Smooth muscle cell (in vitro differentiated cells): ENCODE measurements at regions not wholly inside any gene's neighbourhood (a gene's known extent, or its start where the extent isn't known, plus 50 kb on each side); places are given as distances from the start of the nearest gene placed in this dataset.

Experiments
- DNase-seq: peaks from one replicate; lab custom pipeline; 2025; ENCODE audit not compliant: unreplicated experiment; lab: John Stamatoyannopoulos, UW
- H2AFZ ChIP-seq: fragments of 200-600 bp; sonication (generic); 2 replicates; pipeline ENCODE4 v1.6.0; 2016; ENCODE audit warnings: antibody characterized with exemption, low read depth, mild to moderate bottlenecking
- H3F3A ChIP-seq: fragments of 200-600 bp; sonication (generic); 2 replicates; pipeline ENCODE4 v1.6.0; 2017; ENCODE audit warnings: antibody characterized with exemption, low read depth
- H3K27ac ChIP-seq: fragments of 200-600 bp; sonication (generic); 2 replicates; pipeline ENCODE4 v1.5.1; 2016; ENCODE audit warnings: low read depth, mild to moderate bottlenecking
- H3K27me3 ChIP-seq: fragments of 200-600 bp; sonication (generic); 2 replicates; pipeline ENCODE4 v1.6.1; 2016; ENCODE audit warnings: low read depth, mild to moderate bottlenecking
- H3K36me3 ChIP-seq: fragments of 200-600 bp; sonication (generic); 2 replicates; pipeline ENCODE4 v1.5.1; 2016; ENCODE audit warnings: low read depth
- H3K4me1 ChIP-seq: fragments of 200-600 bp; sonication (generic); 2 replicates; pipeline ENCODE4 v1.5.1; 2016; ENCODE audit warnings: low read depth
- H3K4me2 ChIP-seq: fragments of 200-600 bp; sonication (generic); 2 replicates; pipeline ENCODE4 v1.6.0; 2016; ENCODE audit warnings: mild to moderate bottlenecking
- H3K4me3 ChIP-seq: fragments of 200-600 bp; sonication (generic); 2 replicates; pipeline ENCODE4 v1.5.1; 2016; ENCODE audit warnings: mild to moderate bottlenecking
- H3K79me2 ChIP-seq: fragments of 200-600 bp; sonication (generic); 2 replicates; pipeline ENCODE4 v1.6.0; 2016; ENCODE audit warnings: low read depth, mild to moderate bottlenecking
- H3K9ac ChIP-seq: fragments of 200-600 bp; sonication (generic); 2 replicates; pipeline ENCODE4 v1.6.0; 2016; ENCODE audit warnings: low read depth
- H3K9me3 ChIP-seq: fragments of 200-600 bp; sonication (generic); replicated peaks from 2 replicates; pipeline ENCODE4 v1.5.1; 2016; ENCODE audit warnings: low read depth
- H4K20me1 ChIP-seq: fragments of 200-600 bp; sonication (generic); 2 replicates; pipeline ENCODE4 v1.6.0; 2016; ENCODE audit warnings: low read depth
- CTCF ChIP-seq: fragments of 200-600 bp; sonication (generic); IDR thresholded peaks from 2 replicates; pipeline ENCODE4 v1.5.1; 2017; ENCODE audit warnings: borderline replicate concordance, mild to moderate bottlenecking, antibody characterized with exemption; ENCODE audit not compliant: insufficient read depth, poor library complexity, severe bottlenecking
- WGBS: methylation state at CpG from one replicate; pipeline ENCODE4 v1.1.7; 2016; ENCODE audit warnings: low lambda C conversion rate; 5-methylcytosine and 5-hydroxymethylcytosine counted together

GRCh38 chr2:138922973-138923563 lies 142.9 kb upstream of the NXPH2 start:
- no peaks in the 10 kb centered on the region for H3F3A ChIP-seq
- H3K36me3 ChIP-seq: no peaks in the 10 kb centered on the region
- no peak overlapping the region for H3K4me3 ChIP-seq
- DNase-seq: no peak
- no peaks in the 10 kb centered on the region for H3K79me2 ChIP-seq
- no peak overlapping the region for H3K27ac ChIP-seq
- no peaks in the 10 kb centered on the region for H4K20me1 ChIP-seq
- H2AFZ ChIP-seq: peak overlapping the region; percentile 63
- no peak overlapping the region for H3K9ac ChIP-seq
- no peak overlapping the region for H3K4me2 ChIP-seq
- WGBS: 30% methylated on average over 2 of the region's 2 CpGs
- H3K4me1 ChIP-seq: no peaks in the 10 kb centered on the region
- H3K9me3 ChIP-seq: no peaks in the 10 kb centered on the region
- TF ChIP-seq CTCF: peak; percentile 70
- no peaks in the 10 kb centered on the region for H3K27me3 ChIP-seq

GRCh38 chr2:138919120-138919747 lies 139.0 kb upstream of the NXPH2 start:
- no peak overlapping the region for H3K4me2 ChIP-seq
- no peak overlapping the region for H3K9ac ChIP-seq
- H2AFZ ChIP-seq: no peak overlapping the region
- H3K4me3 ChIP-seq: no peak overlapping the region
- no peaks in the 10 kb centered on the region for H3K9me3 ChIP-seq
- DNase-seq: no peak
- no peaks in the 10 kb centered on the region for H3K36me3 ChIP-seq
- no peaks in the 10 kb centered on the region for H3K79me2 ChIP-seq
- WGBS: 79% methylated on average over 4 of the region's 4 CpGs
- no peak for TF ChIP-seq CTCF
- no peaks in the 10 kb centered on the region for H3K27me3 ChIP-seq
- no peaks in the 10 kb centered on the region for H3F3A ChIP-seq
- H3K4me1 ChIP-seq: no peaks in the 10 kb centered on the region
- no peaks in the 10 kb centered on the region for H4K20me1 ChIP-seq
- H3K27ac ChIP-seq: no peak overlapping the region

- Histone ChIP-seq H3K9me3 (no peaks in the 10 kb centered on the region), H3K79me2 (no peaks in the 10 kb centered on the region), H3K36me3 (no peaks in the 10 kb centered on the region), H3K27ac (no peak overlapping the region), H3K4me1 (no peaks in the 10 kb centered on the region), H3K4me2 (no peak overlapping the region), H3K27me3 (no peaks in the 10 kb centered on the region), H3K4me3 (no peak overlapping the region), H3K9ac (no peak overlapping the region), H2AFZ (no peak overlapping the region), H3F3A (no peaks in the 10 kb centered on the region), H4K20me1 (no peaks in the 10 kb centered on the region)
- no peak for TF ChIP-seq CTCF
- 97% methylated on average over 1 of the region's 1 CpG for WGBS
- DNase-seq: no peak
These were observed 130.2 kb upstream of the NXPH2 start for GRCh38 chr2:138910427-138910826.

- H3K9me3 ChIP-seq: no peaks in the 10 kb centered on the region
- H3K36me3 ChIP-seq: no peaks in the 10 kb centered on the region
- WGBS: 92% methylated on average over 2 of the region's 2 CpGs
- no peaks in the 10 kb centered on the region for H4K20me1 ChIP-seq
- no peak overlapping the region for H3K4me3 ChIP-seq
- TF ChIP-seq CTCF: no peak
- no peak for DNase-seq
- H3K4me2 ChIP-seq: no peak overlapping the region
- H3K27me3 ChIP-seq: no peaks in the 10 kb centered on the region
- H3F3A ChIP-seq: no peaks in the 10 kb centered on the region
- no peaks in the 10 kb centered on the region for H3K79me2 ChIP-seq
- H3K4me1 ChIP-seq: no peaks in the 10 kb centered on the region
- no peak overlapping the region for H3K27ac ChIP-seq
- H2AFZ ChIP-seq: no peak overlapping the region
- no peak overlapping the region for H3K9ac ChIP-seq
These were observed 126.4 kb upstream of the NXPH2 start for GRCh38 chr2:138906549-138906948.
